Panc1 (cell line): ENCODE measurements at regions not wholly inside any gene's neighbourhood (a gene's known extent, or its start where the extent isn't known, plus 50 kb on each side); places are given as distances from the start of the nearest gene placed in this dataset.

Experiments
- POLR2AphosphoS5 ChIP-seq: IDR thresholded peaks from 2 replicates; pipeline ENCODE4 v1.6.1; 2012; ENCODE audit warnings: mild to moderate bottlenecking, low read depth, low read length, moderate library complexity
- TF ChIP-seq, protein P1 (sequence below): fragments of 450-650 bp; IDR thresholded peaks from 2 replicates; pipeline ENCODE4 v1.5.1; 2017; ENCODE audit warnings: mild to moderate bottlenecking

DNA sequence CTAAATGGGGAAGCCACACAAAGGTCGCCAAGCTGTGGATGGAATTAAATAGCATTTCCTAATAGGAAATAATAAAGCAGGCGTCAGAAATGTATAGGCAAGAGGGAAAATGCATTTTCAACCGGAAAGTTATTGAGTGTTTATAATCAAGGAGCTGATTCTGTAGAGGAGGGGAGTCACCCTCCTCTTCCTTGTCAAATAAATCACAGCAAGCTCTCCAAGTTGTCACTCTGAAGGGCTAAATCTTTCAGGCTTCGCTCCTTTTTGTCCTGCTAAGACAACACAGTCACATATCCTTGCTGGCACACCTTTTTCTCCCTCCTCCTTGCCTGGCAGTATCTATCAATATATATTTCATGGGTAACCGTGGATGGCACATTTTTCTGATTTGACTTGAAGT, 338.4 kb downstream of the SATB1 start:
- TF ChIP-seq POLR2AphosphoS5: no peak
- TF ChIP-seq, protein P1, sequence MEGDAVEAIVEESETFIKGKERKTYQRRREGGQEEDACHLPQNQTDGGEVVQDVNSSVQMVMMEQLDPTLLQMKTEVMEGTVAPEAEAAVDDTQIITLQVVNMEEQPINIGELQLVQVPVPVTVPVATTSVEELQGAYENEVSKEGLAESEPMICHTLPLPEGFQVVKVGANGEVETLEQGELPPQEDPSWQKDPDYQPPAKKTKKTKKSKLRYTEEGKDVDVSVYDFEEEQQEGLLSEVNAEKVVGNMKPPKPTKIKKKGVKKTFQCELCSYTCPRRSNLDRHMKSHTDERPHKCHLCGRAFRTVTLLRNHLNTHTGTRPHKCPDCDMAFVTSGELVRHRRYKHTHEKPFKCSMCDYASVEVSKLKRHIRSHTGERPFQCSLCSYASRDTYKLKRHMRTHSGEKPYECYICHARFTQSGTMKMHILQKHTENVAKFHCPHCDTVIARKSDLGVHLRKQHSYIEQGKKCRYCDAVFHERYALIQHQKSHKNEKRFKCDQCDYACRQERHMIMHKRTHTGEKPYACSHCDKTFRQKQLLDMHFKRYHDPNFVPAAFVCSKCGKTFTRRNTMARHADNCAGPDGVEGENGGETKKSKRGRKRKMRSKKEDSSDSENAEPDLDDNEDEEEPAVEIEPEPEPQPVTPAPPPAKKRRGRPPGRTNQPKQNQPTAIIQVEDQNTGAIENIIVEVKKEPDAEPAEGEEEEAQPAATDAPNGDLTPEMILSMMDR: no peak
